HG02623 (cell line): ENCODE measurements at regions not wholly inside any gene's neighbourhood (a gene's known extent, or its start where the extent isn't known, plus 50 kb on each side); places are given as distances from the start of the nearest gene placed in this dataset.

Experiments
- ATAC-seq: cut with Tn5 transposase; IDR thresholded peaks from one replicate; pipeline ENCODE4 v1.9.1; 2021; ENCODE audit warnings: moderate library complexity; ENCODE audit not compliant: unreplicated experiment

GRCh38 chr3:40642812-40643211 is 118.1 kb downstream of the ZNF621 start:
- ATAC-seq: no peak

GRCh38 chr3:40645883-40646282 is 121.1 kb downstream of the ZNF621 start:
- ATAC-seq: no peak

- no peak for ATAC-seq
These were observed 124.6 kb downstream of the ZNF621 start for GRCh38 chr3:40649346-40649745.

- no peak for ATAC-seq
These were observed 127.3 kb downstream of the ZNF621 start for GRCh38 chr3:40652072-40652471.

- no peak for ATAC-seq
These were observed 128.2 kb downstream of the ZNF621 start for GRCh38 chr3:40653001-40653400.

- no peak for ATAC-seq
These were observed 129.1 kb downstream of the ZNF621 start for GRCh38 chr3:40653878-40654277.

- ATAC-seq: no peak
These were observed 130.8 kb downstream of the ZNF621 start for GRCh38 chr3:40655551-40655950.

GRCh38 chr3:40657623-40658022 is 132.9 kb downstream of the ZNF621 start:
- ATAC-seq: no peak

- no peak for ATAC-seq
These were observed 133.5 kb downstream of the ZNF621 start for GRCh38 chr3:40658305-40658704.

GRCh38 chr3:40660554-40660953 is 135.8 kb downstream of the ZNF621 start:
- no peak for ATAC-seq

- no peak for ATAC-seq
These were observed 136.5 kb downstream of the ZNF621 start for GRCh38 chr3:40661284-40661683.

- no peak for ATAC-seq
These were observed 138.5 kb downstream of the ZNF621 start for GRCh38 chr3:40663280-40663679.

GRCh38 chr3:40669176-40669575 is 144.4 kb downstream of the ZNF621 start:
- no peak for ATAC-seq

GRCh38 chr3:40672861-40673260 is 148.1 kb downstream of the ZNF621 start:
- ATAC-seq: no peak

GRCh38 chr3:40677321-40677720 is 152.6 kb downstream of the ZNF621 start:
- no peak for ATAC-seq

- ATAC-seq: no peak
These were observed 153.0 kb downstream of the ZNF621 start for GRCh38 chr3:40677749-40678148.

GRCh38 chr3:40679290-40679689 is 154.5 kb downstream of the ZNF621 start:
- ATAC-seq: no peak

GRCh38 chr3:40680685-40681657 is 156.2 kb downstream of the ZNF621 start:
- no peak for ATAC-seq

- ATAC-seq: no peak
These were observed 156.9 kb downstream of the ZNF621 start for GRCh38 chr3:40681658-40682055.

GRCh38 chr3:40689837-40690236 is 165.1 kb downstream of the ZNF621 start:
- no peak for ATAC-seq

- no peak for ATAC-seq
These were observed 166.1 kb downstream of the ZNF621 start for GRCh38 chr3:40690749-40691451.

GRCh38 chr3:40691452-40691861 is 166.7 kb downstream of the ZNF621 start:
- ATAC-seq: no peak
